ENCODE measurements at regions not wholly inside any gene's neighbourhood (a gene's known extent, or its start where the extent isn't known, plus 50 kb on each side); places are given as distances from the start of the nearest gene placed in this dataset.
A peak's percentile ranks its signal among the peaks of the same experiment; 100 is the strongest.

DNA sequence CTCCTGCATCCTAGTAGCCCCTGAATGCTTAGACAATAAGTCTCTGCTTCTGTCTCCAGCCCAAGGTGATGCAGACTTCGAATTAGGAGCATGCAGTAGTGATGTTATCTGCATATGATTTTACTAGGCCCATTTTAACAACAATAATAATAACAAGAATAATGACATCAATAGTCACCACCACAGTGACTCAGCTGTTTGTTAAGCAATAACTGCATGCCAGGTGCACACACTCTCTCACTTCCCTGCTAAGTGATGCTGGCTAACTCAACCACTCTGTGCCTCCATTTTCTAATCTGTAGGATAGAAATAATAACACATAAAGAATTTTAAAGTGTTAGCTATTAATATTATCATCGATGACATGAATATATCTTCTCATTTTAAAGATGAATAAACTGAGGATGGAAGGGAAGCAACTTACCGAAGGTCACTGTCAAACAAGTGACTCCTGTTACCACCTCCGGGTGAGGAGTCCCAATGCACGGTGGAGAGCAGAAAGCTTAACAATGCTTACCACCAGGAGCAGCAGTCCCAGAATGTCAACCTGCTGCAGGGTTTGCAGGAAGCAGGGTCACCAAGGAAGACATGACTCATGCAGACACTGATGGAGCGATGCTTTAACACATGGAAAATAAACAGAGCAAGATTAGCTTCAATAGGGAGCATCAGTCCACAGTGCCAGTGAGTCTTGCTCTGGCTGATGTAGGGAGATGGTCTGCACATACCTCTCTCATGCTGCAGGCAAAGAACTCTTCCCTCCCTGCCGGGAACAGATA is 290.2 kb downstream of the SPATA17 start:
- H3K4me1 ChIP-seq (ENCODE audit: control insufficient read depth in 5 of 5, insufficient read depth in 5 of 5, low read length in 5 of 5) = peaks cover 0 to 17% (median 1%) of the 10 kb centered on the region in 5 donors
- H3K9ac ChIP-seq (ENCODE audit: insufficient read depth in 1 of 2, low read length in 2 of 2) = no peak overlapping the region
- no peak overlapping the region for H3K4me3 ChIP-seq
- ATAC-seq (ENCODE audit: insufficient read depth, low FRiP score) = no peak
- WGBS, 2 donors = 62 to 65% methylated on average over 7 of the region's 7 CpGs
- no peaks in the 10 kb centered on the region for H3K36me3 ChIP-seq (ENCODE audit: control insufficient read depth in 4 of 4, insufficient read depth in 4 of 4, low read length in 4 of 4)
- peaks cover 0 to 7% (median 0%) of the 10 kb centered on the region in 4 donors for H3K9me3 ChIP-seq (ENCODE audit: control insufficient read depth in 4 of 4, insufficient read depth in 3 of 4, low read length in 3 of 4)
- TF ChIP-seq, protein P1, sequence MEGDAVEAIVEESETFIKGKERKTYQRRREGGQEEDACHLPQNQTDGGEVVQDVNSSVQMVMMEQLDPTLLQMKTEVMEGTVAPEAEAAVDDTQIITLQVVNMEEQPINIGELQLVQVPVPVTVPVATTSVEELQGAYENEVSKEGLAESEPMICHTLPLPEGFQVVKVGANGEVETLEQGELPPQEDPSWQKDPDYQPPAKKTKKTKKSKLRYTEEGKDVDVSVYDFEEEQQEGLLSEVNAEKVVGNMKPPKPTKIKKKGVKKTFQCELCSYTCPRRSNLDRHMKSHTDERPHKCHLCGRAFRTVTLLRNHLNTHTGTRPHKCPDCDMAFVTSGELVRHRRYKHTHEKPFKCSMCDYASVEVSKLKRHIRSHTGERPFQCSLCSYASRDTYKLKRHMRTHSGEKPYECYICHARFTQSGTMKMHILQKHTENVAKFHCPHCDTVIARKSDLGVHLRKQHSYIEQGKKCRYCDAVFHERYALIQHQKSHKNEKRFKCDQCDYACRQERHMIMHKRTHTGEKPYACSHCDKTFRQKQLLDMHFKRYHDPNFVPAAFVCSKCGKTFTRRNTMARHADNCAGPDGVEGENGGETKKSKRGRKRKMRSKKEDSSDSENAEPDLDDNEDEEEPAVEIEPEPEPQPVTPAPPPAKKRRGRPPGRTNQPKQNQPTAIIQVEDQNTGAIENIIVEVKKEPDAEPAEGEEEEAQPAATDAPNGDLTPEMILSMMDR (IDR thresholded peaks at IDR 0.05; ENCODE audit: control extremely low read depth, extremely low read depth) = no peak
- H3K27ac ChIP-seq (ENCODE audit: low read depth in 1 of 2, low read length in 1 of 2) = no peak overlapping the region
- H3K27me3 ChIP-seq (ENCODE audit: control insufficient read depth in 3 of 3, insufficient read depth in 3 of 3, low read length in 2 of 3) = peaks cover 0 to 40% (median 15%) of the 10 kb centered on the region in 3 donors
- DNase-seq = no peak

DNA sequence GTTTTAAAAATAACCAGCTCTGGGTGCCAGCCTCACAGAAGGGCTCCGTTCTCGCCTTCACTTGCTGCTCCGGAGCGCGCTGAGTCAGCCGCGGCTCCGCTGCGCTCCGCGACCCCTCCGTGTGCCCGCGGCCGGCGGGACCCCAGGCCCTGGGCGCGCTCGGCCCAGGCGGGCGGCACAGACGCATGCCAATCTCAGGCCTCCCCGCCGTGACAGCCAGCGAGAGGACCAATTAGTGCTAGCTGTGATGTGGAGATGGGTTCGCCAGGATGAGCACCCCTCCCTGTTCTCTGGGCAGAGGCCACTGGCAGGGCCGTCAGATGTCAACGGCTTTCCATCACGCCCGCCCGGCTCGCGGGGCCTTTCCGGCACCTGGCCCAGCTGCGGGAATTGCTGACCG is 293.8 kb downstream of the SPATA17 start:
- Histone ChIP-seq H3K9ac (ENCODE audit: insufficient read depth in 1 of 2, low read length in 2 of 2) (no peak overlapping the region), H3K4me1 (ENCODE audit: control insufficient read depth in 5 of 5, insufficient read depth in 5 of 5, low read length in 5 of 5) (peaks cover 0 to 17% (median 1%) of the 10 kb centered on the region in 5 donors), H3K36me3 (ENCODE audit: control insufficient read depth in 4 of 4, insufficient read depth in 4 of 4, low read length in 4 of 4) (no peaks in the 10 kb centered on the region), H3K27ac (ENCODE audit: low read depth in 1 of 2, low read length in 1 of 2) (no peak overlapping the region), H3K4me3 (no peak overlapping the region), H3K9me3 (ENCODE audit: control insufficient read depth in 4 of 4, insufficient read depth in 3 of 4, low read length in 3 of 4) (peaks cover 0 to 7% (median 0%) of the 10 kb centered on the region in 4 donors), H3K27me3 (ENCODE audit: control insufficient read depth in 3 of 3, insufficient read depth in 3 of 3, low read length in 2 of 3) (peaks cover 0 to 43% (median 15%) of the 10 kb centered on the region in 3 donors)
- ATAC-seq (ENCODE audit: insufficient read depth, low FRiP score) = no peak
- peak in 1 of 3 donors; percentile 16 for DNase-seq
- 10 to 13% methylated on average over 33 to 36 of the region's 36 CpGs for WGBS, 2 donors
- TF ChIP-seq, protein P1 (IDR thresholded peaks at IDR 0.05; ENCODE audit: control extremely low read depth, extremely low read depth) = no peak

DNA sequence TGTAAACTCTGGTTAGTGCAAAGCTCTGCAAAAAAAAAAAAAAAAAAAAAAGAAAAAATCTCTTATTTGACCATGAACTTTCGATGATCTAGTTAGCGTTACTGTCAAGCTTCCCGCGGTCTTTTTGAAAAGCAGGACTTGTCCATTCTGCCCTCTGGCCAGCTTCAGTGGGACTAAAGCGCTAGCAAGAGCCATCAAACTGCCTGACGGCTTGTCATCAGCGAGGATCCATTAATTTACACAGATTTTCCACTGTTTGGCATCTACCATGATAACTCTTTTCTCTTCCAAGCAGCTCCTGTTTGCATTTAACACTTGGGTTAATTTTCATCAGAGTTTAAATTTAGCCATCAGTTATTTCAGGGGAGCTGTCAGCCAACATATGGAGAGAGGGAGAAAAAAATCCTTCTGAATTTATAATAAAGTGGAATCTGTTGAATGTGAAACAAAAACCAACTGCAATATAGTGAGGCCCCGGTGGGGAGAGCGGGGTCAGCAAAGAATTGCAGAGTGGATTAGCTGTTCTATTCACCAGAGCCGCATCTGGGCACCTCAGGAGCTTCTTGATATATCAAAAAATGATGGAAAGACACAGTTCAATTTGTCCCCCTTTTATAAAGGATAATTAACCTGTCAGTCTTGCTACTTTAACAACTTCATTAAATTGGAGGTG is 298.2 kb downstream of the SPATA17 start:
- Histone ChIP-seq H3K9ac (ENCODE audit: insufficient read depth in 1 of 2, low read length in 2 of 2) (no peak overlapping the region), H3K4me1 (ENCODE audit: control insufficient read depth in 5 of 5, insufficient read depth in 5 of 5, low read length in 5 of 5) (peaks cover 0 to 7% (median 0%) of the 10 kb centered on the region in 5 donors), H3K27ac (ENCODE audit: low read depth in 1 of 2, low read length in 1 of 2) (no peak overlapping the region), H3K36me3 (ENCODE audit: control insufficient read depth in 4 of 4, insufficient read depth in 4 of 4, low read length in 4 of 4) (no peaks in the 10 kb centered on the region), H3K27me3 (ENCODE audit: control insufficient read depth in 3 of 3, insufficient read depth in 3 of 3, low read length in 2 of 3) (peaks cover 0 to 15% (median 12%) of the 10 kb centered on the region in 3 donors), H3K4me3 (no peak overlapping the region), H3K9me3 (ENCODE audit: control insufficient read depth in 4 of 4, insufficient read depth in 3 of 4, low read length in 3 of 4) (peaks cover 0 to 5% (median 0%) of the 10 kb centered on the region in 4 donors)
- 81 to 91% methylated on average over 10 of the region's 10 CpGs for WGBS, 2 donors
- ATAC-seq (ENCODE audit: insufficient read depth, low FRiP score) = no peak
- TF ChIP-seq, protein P1 (IDR thresholded peaks at IDR 0.05; ENCODE audit: control extremely low read depth, extremely low read depth) = no peak
- peak in 1 of 3 donors; percentile 19 for DNase-seq

Measured in lung (tissue), 11 donors.